ENCODE measurements at regions not wholly inside any gene's neighbourhood (a gene's known extent, or its start where the extent isn't known, plus 50 kb on each side); places are given as distances from the start of the nearest gene placed in this dataset.

DNA sequence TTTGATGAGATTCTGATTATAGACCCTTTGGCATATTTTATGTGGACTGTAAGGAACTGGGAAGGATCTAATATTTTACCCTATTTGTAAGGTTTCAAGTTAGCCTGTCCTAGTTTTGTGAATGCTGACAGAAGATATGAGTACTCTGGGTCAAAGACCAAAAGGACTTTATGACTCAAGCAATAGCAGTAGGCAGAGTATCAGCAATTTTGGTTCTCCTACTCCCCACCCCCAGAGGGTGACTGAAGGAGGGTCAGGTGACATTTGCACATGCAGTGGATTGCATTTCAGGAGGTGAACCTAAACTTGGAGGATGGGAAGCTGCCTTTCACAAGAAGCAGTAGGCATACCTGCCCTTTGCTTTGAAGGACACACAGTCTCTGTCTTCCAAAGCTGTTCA is 84.0 kb upstream of the KLF6 start:
- DNase-seq = no peak

DNA sequence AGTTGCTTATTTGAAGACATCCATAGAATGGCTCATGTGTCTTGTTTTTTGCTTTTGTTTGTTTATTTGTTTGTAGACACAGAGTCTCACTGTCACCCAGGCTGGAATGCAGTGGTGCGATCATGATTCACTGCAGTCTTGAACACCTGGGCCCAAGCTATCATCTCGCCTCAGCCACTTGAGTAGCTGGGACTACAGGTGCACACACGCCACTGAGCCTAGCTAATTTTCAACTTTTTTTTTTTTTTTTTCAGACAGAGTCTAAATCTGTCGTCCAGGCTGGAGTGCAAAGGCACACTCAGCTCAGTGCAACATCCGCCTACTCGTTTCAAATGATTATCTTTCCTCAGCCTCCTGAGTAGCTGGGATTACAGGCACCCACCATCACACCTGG is 83.3 kb upstream of the KLF6 start:
- no peak for DNase-seq

DNA sequence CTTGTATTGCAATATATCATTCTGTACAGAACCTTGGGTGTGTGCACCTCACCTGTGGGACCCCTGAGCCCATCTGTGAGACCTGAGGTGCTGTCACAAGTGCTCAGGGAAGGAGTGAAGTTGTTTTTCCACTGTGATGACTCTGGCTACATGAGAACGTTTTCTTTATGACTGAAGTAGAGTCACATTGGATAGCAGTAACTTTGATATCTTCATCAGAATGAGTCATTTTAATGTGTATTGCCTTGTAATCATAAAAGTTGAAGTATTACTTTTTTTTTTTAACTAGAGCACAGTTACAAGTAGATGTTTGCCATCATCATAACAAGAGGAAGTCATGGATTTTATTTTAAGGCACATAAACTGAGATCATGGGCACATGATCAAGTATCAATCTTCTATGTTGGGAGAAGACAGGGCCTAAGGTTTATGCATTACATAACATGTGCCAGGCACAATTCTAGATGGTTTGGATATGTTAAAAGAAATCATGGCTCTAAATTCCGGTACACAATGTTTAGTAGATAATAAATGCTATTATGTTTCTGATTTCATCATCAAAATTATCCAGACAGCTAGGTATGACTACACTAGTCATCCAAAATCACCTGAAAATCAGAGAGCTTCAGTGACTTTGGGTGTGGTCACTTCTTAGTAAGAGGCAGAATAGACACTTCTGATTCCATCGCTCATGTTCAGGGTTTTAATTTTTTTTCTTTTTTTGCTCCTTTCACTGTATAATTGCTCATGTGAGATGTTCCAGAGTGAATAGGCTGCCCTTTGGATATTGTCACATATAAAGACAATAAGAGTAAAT is 82.7 kb upstream of the KLF6 start:
- DNase-seq = no peak

DNA sequence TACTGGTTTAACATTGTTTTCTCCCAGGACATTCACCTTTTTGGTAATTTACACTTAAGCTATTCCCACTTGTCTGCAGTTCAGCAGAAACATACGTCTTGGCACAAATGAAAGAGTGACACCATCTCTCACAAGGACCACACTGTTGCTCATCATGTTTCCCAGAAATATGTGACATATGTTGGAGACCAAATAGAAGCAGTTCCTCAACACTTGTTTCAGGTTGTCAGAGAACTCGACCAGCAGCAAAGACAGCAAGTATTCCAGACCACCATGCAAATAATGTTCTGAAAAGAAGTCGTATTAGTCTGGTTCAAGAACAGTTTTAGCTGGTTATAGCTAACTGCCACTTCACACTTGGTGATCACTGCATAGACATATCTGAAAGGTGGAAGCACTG is 81.3 kb upstream of the KLF6 start:
- DNase-seq = no peak

DNA sequence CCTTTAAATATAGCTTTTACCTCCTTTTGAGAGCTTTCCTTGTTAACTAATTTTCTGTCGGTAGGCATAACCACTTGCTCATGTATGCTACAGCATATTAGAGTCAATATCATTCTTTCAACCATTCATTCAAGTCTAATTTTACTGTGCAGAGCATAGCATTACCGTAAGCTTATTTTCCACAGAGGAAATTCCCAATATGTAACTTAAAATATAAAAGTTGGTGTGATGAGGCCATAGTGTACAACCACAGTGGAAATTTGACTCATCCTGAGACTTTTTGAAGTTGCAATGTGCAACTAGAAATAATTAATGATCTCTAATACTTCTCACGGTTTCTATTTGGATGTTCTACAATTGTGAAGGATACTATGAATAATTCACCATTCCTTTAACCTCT is 80.6 kb upstream of the KLF6 start:
- no peak for DNase-seq

DNA sequence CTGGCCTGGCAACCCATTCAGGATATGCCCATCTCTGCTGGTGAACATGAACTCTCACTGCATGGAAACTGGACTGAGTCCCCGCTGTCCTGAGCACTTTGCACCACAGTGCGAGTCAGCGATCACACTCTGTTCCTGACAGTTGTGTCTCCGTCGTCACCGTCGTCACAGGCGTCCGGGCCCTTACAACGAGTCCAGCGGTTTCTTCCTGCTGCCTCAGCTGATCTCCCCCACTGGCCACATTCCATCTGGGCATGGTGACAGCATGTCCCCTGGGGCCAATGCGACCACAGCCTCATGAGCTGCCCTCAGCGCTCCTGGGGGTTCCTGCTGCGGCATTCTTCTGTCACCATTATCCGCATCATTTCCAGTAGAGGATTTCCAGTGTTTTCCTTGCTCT is 76.8 kb upstream of the KLF6 start:
- no peak for DNase-seq

DNA sequence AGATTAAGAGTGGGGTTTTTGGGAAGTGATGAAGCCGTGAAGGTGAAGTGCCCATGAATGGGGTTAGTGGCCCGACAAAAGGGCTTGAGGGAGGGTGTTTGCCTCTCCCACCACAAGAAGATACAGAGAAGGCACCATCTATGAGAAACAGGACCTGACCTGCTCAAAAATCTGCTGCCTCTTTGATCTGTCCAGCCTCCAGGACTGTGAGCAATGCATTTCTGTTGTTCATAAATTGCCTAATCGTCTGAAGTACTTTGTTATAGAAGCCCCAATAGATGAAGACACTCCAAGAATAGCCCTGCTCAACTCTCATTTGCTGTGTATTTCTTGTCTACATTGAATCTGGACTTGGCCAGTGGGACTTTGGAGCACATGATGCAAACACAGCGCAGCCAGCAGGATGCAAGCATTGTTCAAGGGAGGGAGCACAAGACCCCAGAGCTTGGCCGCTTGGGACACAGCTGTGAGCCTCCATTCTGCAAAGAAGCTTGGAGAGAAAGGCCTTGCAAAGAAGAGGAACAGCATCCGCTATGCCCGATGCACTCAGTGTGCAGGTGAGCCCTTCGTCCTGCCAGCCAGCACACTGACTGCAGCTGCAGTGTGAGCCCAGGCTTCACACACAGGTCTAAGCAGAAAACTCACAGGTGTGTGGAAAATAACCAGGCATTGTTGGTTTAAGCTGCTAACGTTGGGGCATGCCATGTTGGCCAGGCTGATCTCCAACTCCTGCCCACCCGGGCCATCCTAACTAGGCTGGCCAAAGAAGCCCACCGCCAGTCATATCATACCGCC is 73.2 kb upstream of the KLF6 start:
- no peak for DNase-seq

DNA sequence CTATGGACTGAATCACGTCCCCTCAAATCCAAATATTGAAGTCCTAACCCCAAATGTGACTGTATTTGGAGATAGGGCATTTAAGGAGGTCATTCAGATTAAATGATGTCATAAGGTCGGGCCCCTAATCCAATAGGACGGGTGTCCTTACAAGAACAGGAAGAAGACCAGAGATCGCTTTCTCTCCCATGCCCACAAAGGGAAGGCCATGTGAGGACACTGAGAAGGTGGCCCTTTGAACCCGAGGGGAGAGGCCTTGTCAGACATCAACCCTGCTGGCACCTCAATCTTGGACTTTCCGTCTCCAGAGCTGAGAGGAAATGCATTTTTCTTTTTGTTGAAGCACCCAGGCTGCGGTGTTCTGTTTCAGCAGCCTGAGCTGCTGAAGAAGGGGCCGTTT is 72.3 kb upstream of the KLF6 start:
- no peak for DNase-seq

DNA sequence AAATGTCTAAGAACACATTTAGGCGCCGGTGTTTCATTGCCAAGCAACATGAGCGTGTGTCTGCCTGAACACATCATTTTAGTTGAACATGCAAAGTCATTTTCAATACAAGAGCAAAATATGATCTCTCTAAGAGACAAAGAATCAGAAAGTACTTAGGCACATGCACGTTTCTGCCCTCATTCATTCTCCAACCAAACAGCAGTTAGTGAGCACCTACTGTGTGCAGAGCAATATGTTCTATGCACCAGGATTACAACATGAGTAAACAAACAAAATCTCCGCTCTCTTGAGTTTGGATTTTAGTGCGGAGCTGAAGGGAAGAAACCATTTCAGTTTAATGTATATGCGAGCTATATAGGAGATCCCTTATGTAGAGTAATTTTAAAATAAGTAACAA is 71.6 kb upstream of the KLF6 start:
- no peak for DNase-seq

DNA sequence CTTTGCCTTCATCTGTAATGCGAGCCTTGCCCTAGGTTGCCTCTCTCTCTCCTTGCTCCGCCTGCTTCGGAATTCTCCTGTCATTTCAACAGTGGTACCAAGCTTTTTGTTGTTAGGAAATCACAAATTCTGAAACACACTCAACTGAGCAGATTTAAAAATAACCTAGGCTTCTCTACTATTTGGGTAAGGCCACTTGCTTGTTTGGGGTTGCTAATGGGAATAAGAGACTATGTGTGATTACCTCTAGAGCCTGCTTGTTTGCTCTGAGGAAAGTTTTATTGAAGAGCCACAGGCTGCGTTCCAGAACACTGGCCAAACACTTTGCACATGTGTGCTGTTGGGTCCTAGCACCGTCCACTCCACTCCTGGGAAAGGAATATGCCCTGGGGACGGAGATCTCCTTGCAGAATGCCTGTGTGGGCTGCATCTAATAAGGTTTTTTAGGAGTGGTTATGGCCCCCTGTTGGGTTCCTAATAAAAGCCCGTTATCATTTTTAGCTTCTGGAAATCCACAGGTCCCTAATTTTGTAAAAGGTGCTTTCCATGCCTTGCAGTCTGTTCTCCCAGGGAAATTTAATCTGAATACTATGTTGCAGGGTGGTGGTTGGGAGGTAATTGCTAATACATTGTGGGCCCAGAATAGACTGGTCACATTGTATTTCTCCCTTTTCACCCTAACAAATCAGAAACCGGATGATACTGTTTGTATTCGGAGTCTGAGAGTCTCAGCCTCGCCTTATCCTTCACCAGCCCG is 68.7 kb upstream of the KLF6 start:
- peak; percentile 51 for DNase-seq

DNA sequence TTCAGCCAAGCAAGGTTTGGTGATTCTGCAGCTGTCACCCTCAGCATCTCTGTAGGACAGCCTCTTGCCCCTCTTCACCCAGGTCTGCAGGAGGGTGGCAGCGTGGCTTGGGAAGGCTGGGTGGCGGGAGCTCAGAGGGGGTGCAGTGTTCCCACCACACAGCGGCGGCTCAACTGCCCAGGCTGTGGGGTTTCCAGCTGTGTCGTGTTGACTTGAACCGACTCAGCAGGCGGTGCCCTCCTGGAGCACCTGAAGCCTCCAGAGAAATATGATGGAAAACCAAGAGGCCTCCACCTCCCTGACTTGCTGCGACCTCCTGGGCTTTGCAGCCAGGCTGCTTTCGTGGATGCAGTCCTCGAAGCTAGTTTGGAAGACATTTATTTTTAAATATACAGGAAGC is 68.0 kb upstream of the KLF6 start:
- DNase-seq = no peak

DNA sequence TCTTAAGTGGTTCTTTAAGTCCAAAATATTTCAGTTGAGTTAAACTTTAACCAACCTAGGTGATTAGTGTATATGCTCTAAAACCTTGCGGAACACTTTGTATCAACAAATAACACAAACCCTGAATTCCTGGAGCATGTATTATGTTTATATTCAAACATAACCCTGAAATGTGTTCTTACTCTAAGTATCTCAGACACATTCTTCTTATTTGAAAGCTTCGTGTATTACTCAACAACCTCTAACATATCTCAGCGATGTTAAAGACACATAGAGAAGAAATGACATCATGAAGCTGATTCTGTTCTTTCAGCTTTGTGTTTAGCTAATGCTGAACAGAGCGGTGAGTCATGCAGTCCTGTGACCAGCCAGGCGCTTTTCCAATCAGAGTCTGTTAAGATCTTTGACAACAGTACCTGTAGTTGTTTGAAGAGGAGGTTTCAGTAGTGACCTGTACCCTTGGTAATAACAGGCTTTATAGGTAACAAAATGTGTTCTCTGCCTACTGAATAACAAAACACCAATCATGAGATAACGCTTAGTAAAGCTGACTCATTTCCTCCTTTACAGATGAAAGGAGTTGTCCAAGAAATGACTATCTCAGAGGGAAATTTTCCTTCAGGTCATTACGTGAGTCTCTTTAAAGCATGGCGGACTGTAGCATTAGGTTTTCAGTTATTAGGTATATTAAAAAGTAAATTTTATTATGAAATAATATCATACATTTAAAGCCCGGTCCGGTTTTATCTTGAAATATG is 67.3 kb upstream of the KLF6 start:
- DNase-seq = no peak

DNA sequence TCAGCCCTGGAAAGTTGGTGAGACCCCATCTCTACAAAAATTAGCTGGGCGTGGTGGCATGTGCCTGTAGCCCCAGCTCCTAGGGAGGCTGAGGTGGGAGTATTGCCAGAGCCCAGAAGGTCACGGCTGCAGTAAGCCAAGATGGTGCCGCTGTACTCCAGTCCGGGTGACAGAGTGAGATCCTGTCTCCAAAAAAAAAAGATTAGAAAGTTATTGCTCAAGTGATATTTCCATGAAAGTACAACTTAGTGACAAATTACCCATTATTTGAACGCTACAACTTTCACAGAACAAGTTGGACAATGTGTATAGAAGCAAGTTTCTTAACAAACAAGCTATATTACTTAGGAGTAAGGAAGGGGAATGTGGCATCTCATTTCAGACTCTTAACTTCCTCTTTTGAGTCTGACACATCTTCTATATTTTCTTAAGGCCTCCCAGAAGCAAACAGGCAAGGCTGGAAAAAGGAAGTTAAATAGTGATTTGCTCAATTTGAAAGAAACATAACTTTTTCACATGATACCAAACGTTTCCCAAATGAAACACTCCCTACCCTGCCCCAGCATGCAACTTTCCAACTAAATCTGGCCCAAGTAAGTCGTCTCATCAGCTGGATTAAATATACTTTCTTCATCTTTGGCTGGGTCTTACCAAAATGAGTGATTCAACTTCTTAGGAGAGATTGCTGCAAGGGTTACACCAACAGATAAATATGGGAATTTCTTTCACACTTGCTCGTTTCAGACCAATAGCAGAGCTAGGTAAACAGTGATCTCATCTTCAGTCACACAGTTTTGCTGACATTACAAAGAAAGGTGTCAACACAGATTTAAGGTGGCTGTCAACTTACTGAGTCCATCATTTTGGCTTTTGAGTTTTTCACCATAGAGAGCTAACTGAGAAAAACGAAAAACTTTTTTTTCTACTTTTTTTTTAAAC is 66.3 kb upstream of the KLF6 start:
- DNase-seq = no peak

DNA sequence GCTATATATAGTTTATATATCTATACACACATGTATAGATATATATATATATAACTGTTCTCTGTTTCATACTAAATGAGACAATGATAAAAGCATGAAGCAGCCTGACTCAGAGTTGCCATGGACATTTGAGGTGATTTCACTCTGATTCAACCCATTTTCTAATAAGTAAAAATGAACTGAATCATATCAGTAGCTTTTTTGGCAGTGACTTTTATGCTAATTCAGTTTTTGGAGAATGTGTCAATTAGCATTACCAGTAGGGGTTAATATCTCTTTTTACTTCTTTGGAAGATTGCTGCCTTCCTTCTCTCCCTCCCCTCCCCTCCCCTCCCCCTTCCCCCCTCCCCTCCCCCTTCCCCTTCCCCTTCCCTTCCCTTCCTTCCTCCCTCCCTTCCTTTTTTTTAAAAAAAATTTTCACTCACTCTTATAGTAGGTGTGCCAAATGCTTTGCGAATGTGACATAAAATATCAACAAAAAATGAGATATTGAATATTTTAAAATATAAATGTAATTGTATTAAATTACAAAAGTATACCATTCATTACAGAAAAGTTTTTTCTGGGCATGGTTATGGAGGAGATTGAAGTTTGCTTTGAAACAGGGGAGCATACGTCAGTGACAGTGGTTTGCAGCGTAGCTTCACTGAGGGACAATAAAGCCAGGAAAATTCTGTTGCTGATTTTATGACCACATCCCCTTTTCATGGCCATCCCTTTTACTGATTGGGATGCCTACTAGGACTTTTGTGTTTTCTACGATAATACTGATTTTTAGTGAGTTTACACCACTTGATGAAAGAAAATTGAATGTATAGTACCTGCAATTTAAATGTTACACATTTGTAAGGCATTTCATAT is 64.0 kb upstream of the KLF6 start:
- DNase-seq = no peak

DNA sequence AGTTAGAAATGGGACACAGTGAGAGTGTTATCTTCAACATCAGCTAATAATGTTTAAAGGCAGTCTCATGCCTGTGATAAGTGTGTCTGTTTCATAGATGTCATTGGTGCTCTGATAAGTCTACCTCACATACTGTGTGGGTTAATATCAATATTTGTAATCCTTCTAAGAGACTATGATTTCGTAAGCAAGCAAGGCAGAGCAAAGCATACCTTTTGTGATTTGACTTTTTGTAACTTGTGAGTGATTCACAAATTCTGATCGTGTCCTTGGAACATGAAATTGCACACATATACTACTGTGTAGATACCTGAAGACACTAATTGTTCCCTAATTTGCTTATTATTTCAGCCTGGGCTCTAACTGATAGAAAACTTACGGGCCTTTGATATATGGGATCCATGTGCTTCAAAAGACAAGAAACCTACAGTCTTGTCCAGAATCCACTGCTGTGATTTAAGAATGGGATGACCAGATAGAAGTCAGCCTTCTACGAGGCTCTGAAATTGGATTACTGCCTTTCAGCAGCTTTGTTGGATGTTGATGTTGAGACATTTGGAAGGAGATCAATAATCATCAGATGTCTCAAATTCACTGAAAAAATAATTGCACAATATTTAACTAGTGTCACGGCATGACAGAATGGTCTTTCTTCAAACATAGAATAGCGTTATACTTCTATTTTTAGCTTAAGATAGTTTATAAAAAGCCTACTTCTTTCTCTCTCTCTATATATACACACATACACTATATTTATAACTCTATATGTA is 63.2 kb upstream of the KLF6 start:
- DNase-seq = no peak

DNA sequence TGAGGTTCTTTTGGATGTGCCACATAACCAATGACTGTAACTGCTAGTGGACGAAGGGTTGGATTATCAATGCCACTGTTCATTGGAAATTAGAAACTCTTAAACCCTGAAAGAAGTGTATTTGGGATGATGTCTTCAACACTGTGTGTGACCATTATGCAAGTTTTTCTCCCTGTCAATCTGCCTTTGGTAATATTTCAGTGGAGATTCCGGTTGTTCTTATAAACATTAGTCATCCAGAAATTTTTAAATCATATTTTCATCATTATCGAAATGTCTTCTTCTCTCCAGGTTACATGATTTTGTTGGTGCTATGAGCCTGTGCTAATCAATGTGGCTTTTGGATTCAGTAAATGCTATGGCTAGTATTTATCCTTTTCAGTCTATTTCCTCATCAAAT is 61.7 kb upstream of the KLF6 start:
- DNase-seq = no peak

DNA sequence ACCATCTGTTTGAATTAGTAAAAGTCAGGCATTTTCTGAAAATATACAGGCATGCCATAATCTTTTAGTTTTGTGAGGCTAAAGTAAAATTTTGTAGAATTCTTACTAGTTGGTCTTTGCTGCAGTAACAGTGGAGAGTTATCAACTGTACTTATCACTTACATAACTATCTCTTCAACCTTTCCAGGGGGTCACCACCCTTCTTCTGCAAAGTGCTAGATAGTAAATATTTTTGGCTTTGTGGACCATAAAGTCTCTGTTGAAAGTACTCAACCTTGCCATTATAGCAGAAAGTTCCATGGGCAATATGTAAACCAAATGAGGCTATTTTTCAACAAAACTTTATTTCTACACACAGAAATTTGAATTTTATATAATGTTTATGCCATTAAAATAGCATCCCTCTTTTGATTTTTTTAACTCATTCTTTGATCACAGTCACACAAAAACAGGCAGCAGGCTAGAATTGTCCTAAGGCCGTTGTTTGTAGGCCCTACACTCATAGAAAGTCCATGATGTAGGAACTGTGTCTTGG is 59.5 kb upstream of the KLF6 start:
- no peak for DNase-seq

DNA sequence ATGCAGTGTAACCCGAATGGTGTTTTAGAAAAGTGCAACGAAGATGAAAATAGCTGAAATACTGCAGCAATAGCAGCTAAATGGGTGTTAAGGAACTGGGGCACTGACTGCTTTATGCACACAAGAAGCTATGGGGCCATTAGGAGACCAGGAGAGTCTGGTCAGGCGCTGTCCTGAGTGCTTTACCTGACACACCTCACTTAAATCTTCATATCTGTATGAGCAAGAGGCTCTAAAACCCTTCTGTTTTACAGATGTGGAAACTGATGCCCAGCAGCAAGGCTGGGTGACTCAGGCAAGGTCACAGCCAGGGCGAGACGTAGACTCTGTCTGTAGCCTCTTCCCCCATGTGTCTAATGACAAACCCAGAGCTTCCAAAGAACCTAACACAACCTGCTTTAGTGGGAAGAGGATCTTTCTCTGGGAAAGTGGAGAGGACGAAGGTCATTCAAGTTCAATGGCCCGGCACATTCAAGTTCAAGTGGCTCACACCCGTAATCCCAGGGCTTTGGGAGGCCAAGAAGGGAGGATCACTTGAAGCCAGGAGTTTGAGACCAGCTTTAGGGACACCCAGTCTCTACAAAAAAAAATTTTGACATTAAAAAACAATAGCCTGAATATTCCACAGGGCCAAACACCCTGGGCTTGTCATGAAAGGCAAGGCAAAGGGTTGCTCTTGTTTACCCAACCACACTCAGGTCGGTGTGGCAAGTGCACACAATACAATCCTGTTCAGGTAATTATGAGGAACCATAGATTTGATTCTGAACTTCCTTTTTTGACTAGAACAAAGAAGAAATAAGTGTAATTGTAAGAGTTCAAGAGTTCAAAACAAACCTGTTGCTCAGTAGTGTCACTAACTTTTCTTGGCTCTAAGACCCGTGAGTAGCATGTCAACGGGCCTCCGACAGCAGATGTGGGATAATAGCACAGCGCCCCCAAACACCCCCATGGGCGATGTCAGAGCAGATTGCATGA is 53.7 kb upstream of the KLF6 start:
- DNase-seq = no peak

Measured in right kidney (tissue), 1 donor.